ENCODE measurements at regions not wholly inside any gene's neighbourhood (a gene's known extent, or its start where the extent isn't known, plus 50 kb on each side); places are given as distances from the start of the nearest gene placed in this dataset.

- Mint-ChIP-seq H3K4me1 (no peaks in the 10 kb centered on the region), H3K27me3 (peaks cover 37% of the 10 kb centered on the region)
- no peak for ATAC-seq
Measured at GRCh38 chr9:90085633-90086032, 480.8 kb downstream of the GADD45G start.

DNA sequence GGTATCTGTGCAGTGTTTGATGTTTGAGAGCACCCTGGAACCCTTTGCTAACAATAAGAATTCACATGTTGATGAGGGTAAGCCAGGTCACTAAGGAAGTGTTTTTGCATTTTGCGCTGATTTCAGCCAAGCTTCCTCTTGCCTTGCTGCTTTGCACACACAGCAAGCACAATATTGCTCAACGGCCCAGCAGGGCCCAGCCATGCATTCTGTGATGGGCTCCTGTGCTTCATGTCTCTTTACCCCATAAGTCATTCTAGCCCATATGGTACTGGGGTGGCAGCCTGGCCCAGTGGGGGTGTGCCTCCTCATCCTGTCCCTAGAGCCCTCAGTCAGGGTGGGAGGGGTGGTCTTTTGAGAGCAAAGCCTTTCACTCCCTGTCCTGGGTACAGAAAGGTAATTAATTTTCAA lies 481.3 kb downstream of the GADD45G start:
- no peaks in the 10 kb centered on the region for H3K9me3 ChIP-seq (ENCODE audit: control insufficient read depth, low read length, poor library complexity, severe bottlenecking)
- Mint-ChIP-seq H3K27me3 (peaks cover 33% of the 10 kb centered on the region), H3K4me1 (no peaks in the 10 kb centered on the region), H3K27ac (no peak overlapping the region), H3K4me3 (no peak overlapping the region), H3K36me3 (ENCODE audit: low read depth) (no peaks in the 10 kb centered on the region)
- DNase-seq: no peak
- ATAC-seq: no peak

More at GRCh38 chr9:90085633-90086032, 480.8 kb downstream of the GADD45G start:
- no peak overlapping the region for H3K27ac Mint-ChIP-seq
- no peaks in the 10 kb centered on the region for H3K9me3 ChIP-seq (ENCODE audit: control insufficient read depth, low read length, poor library complexity, severe bottlenecking)
- DNase-seq: no peak
- no peaks in the 10 kb centered on the region for H3K36me3 Mint-ChIP-seq (ENCODE audit: low read depth)
- no peak overlapping the region for H3K4me3 Mint-ChIP-seq

- no peaks in the 10 kb centered on the region for H3K9me3 ChIP-seq (ENCODE audit: control insufficient read depth, low read length, poor library complexity, severe bottlenecking)
- ATAC-seq (no peak), DNase-seq (no peak)
- Mint-ChIP-seq H3K4me1 (peaks cover 12% of the 10 kb centered on the region), H3K27ac (no peak overlapping the region), H3K36me3 (ENCODE audit: low read depth) (no peaks in the 10 kb centered on the region), H3K4me3 (no peak overlapping the region), H3K27me3 (peaks cover 39% of the 10 kb centered on the region)
Measured at GRCh38 chr9:90088434-90088833, 483.6 kb downstream of the GADD45G start.

- no peaks in the 10 kb centered on the region for H3K36me3 Mint-ChIP-seq (ENCODE audit: low read depth)
- peaks cover 42% of the 10 kb centered on the region for H3K27me3 Mint-ChIP-seq
- ATAC-seq (no peak), DNase-seq (no peak)
- H3K27ac Mint-ChIP-seq: no peak overlapping the region
- H3K4me3 Mint-ChIP-seq: no peak overlapping the region
- H3K4me1 Mint-ChIP-seq: peaks cover 16% of the 10 kb centered on the region
- no peaks in the 10 kb centered on the region for H3K9me3 ChIP-seq (ENCODE audit: control insufficient read depth, low read length, poor library complexity, severe bottlenecking)
Measured at GRCh38 chr9:90088856-90089255, 484.0 kb downstream of the GADD45G start.

- H3K4me1 Mint-ChIP-seq: peaks cover 16% of the 10 kb centered on the region
- H3K4me3 Mint-ChIP-seq: no peak overlapping the region
- no peak for ATAC-seq
- DNase-seq: no peak
- peaks cover 41% of the 10 kb centered on the region for H3K27me3 Mint-ChIP-seq
- H3K36me3 Mint-ChIP-seq (ENCODE audit: low read depth): no peaks in the 10 kb centered on the region
- no peaks in the 10 kb centered on the region for H3K9me3 ChIP-seq (ENCODE audit: control insufficient read depth, low read length, poor library complexity, severe bottlenecking)
- no peak overlapping the region for H3K27ac Mint-ChIP-seq
Measured at GRCh38 chr9:90090997-90091396, 486.2 kb downstream of the GADD45G start.

- Mint-ChIP-seq H3K4me3 (peak overlapping the region; percentile 49), H3K27ac (peak overlapping the region; percentile 34), H3K27me3 (peaks cover 40% of the 10 kb centered on the region), H3K4me1 (peaks cover 16% of the 10 kb centered on the region), H3K36me3 (ENCODE audit: low read depth) (no peaks in the 10 kb centered on the region)
- peak; percentile 60 for ATAC-seq
- H3K9me3 ChIP-seq (ENCODE audit: control insufficient read depth, low read length, poor library complexity, severe bottlenecking): no peaks in the 10 kb centered on the region
- no peak for DNase-seq
Measured at GRCh38 chr9:90092508-90092907, 487.7 kb downstream of the GADD45G start.

- ATAC-seq: no peak
- peak overlapping the region; percentile 39 for H3K4me3 Mint-ChIP-seq
- no peaks in the 10 kb centered on the region for H3K36me3 Mint-ChIP-seq (ENCODE audit: low read depth)
- peaks cover 28% of the 10 kb centered on the region for H3K27me3 Mint-ChIP-seq
- no peaks in the 10 kb centered on the region for H3K9me3 ChIP-seq (ENCODE audit: control insufficient read depth, low read length, poor library complexity, severe bottlenecking)
- H3K27ac Mint-ChIP-seq: no peak overlapping the region
- DNase-seq: no peak
- peaks cover 16% of the 10 kb centered on the region for H3K4me1 Mint-ChIP-seq
Measured at GRCh38 chr9:90095682-90096081, 490.9 kb downstream of the GADD45G start.

DNA sequence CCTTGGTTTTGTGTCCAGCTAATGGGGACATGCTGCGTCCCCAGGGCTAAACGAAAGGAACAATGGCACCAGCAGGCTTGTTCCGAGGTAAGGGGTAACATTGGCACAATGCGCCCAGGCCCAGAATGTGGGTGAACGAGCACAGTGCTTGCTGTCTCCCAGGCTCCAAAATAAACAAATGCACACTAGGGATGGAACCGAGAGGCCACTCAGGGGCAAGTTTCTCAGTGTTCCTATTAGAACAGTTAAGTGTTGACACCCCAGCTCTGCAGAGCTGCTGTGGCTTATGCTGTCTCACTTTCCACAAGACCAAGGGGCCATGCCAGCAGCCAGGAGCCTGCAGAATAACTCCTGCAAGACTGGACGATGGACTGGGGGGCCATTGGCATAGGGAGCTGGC lies 492.4 kb downstream of the GADD45G start:
- H3K27me3 Mint-ChIP-seq: peaks cover 20% of the 10 kb centered on the region
- H3K36me3 Mint-ChIP-seq (ENCODE audit: low read depth): no peaks in the 10 kb centered on the region
- H3K9me3 ChIP-seq (ENCODE audit: control insufficient read depth, low read length, poor library complexity, severe bottlenecking): no peaks in the 10 kb centered on the region
- H3K27ac Mint-ChIP-seq: no peak overlapping the region
- no peak overlapping the region for H3K4me3 Mint-ChIP-seq
- DNase-seq (no peak), ATAC-seq (no peak)
- peaks cover 14% of the 10 kb centered on the region for H3K4me1 Mint-ChIP-seq

DNA sequence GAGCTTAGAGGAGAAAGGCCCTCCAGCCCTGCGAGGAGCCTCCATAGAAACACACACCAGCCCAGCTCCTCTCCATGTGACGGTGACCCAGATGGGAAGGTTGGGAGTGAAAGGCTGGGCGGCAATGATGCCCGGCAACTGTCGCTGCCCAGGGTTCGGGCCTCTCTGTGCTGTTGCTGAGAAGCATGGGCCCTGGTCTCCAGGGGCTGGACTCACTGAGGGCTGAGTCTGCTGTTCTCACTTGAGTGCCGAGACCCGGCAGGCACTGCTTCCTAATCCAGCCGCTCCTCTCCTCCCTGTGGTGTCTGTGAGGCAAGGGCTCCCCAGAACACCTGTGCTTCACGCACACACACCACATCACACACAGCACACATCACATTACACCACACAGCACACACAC lies 493.6 kb downstream of the GADD45G start:
- H3K9me3 ChIP-seq (ENCODE audit: control insufficient read depth, low read length, poor library complexity, severe bottlenecking): no peaks in the 10 kb centered on the region
- DNase-seq (no peak), ATAC-seq (no peak)
- Mint-ChIP-seq H3K4me1 (peaks cover 9% of the 10 kb centered on the region), H3K27me3 (peaks cover 12% of the 10 kb centered on the region), H3K27ac (no peak overlapping the region), H3K4me3 (no peak overlapping the region), H3K36me3 (ENCODE audit: low read depth) (no peaks in the 10 kb centered on the region)

DNA sequence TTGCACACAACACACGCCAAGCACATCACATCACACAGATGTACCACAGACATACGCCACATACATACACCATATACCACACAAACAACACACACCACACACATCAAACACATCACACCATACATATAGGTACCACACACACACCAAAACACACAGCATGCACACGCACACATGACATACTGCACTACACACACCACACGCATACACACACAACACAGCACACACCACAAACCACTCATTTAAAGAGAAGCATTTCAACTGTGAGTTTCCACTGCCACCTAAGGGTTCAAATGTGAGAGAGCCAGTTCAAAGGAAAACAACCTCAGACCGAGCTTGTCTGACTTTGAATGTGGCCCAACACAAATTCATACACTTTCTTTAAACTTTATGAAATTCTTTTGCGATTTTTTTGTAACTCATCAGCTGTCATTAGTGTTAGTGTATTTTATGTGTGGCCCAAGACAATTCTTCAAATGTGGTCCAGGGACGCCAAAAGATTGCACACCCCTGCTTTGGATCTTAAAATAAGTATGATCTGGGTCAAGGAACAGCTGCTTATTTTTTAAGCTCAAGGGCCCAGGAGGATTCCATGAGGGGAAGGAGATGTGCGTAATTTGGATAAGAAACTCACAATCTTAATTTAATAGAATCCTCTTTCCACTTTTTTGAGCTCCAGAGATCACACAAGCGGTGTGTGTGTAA lies 494.6 kb downstream of the GADD45G start:
- no peak for ATAC-seq
- Mint-ChIP-seq H3K27ac (no peak overlapping the region), H3K36me3 (ENCODE audit: low read depth) (no peaks in the 10 kb centered on the region), H3K4me3 (no peak overlapping the region), H3K27me3 (peaks cover 7% of the 10 kb centered on the region), H3K4me1 (peaks cover 4% of the 10 kb centered on the region)
- no peaks in the 10 kb centered on the region for H3K9me3 ChIP-seq (ENCODE audit: control insufficient read depth, low read length, poor library complexity, severe bottlenecking)
- DNase-seq: no peak

DNA sequence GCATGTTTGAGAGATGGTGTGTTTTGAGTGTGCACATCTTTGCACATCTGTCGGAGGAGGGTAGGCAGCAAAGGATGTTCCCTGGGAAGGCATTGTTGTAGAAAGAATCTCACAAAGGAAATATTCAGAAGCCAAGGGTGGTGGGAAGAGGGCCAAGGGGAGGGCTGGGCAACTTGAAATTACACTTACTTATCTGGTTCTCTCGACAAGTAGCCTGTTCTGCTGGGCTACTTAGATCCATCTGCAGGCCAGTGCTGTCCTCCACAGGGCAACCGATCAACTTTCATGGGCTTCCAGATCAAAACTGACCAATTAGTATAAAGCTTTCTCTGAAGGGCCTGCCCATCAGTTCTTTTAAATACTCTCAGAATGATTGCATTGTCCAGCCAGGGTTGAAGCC lies 495.2 kb downstream of the GADD45G start:
- ATAC-seq (no peak), DNase-seq (no peak)
- Mint-ChIP-seq H3K4me3 (no peak overlapping the region), H3K27me3 (peaks cover 7% of the 10 kb centered on the region), H3K4me1 (peaks cover 4% of the 10 kb centered on the region), H3K27ac (no peak overlapping the region), H3K36me3 (ENCODE audit: low read depth) (no peaks in the 10 kb centered on the region)
- H3K9me3 ChIP-seq (ENCODE audit: control insufficient read depth, low read length, poor library complexity, severe bottlenecking): no peaks in the 10 kb centered on the region

GRCh38 chr9:90102292-90102901 lies 497.6 kb downstream of the GADD45G start:
- H3K9me3 ChIP-seq (ENCODE audit: control insufficient read depth, low read length, poor library complexity, severe bottlenecking): no peaks in the 10 kb centered on the region
- no peak overlapping the region for H3K4me3 Mint-ChIP-seq
- peaks cover 4% of the 10 kb centered on the region for H3K4me1 Mint-ChIP-seq
- peak; percentile 49 to 64 (median 56) for DNase-seq
- H3K36me3 Mint-ChIP-seq (ENCODE audit: low read depth): no peaks in the 10 kb centered on the region
- ATAC-seq: peak; percentile 100
- H3K27me3 Mint-ChIP-seq: no peaks in the 10 kb centered on the region
- H3K27ac Mint-ChIP-seq: peak overlapping the region; percentile 57

DNA sequence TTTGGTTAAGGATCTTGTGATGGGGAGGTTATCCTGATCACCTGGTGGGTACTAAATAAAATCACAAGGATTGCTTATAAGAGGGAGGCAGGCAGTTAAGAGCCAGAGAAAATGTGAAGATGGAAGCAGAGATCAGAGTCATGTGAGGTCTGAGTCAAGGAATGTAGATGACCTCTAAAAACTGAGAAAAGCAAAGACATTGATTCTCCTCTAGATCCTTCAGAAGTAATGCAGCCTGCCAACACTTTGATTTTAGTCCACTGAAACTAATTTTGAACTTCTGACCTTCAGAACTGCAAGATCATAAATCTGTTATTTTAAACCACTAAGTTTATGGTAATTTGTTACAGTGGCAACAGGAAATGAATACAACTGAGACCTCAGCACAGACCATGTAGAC lies 499.0 kb downstream of the GADD45G start:
- Mint-ChIP-seq H3K27ac (no peak overlapping the region), H3K36me3 (ENCODE audit: low read depth) (peaks cover 2% of the 10 kb centered on the region), H3K27me3 (peaks cover 8% of the 10 kb centered on the region), H3K4me3 (no peak overlapping the region), H3K4me1 (peaks cover 8% of the 10 kb centered on the region)
- ATAC-seq: no peak
- no peak for DNase-seq
- no peaks in the 10 kb centered on the region for H3K9me3 ChIP-seq (ENCODE audit: control insufficient read depth, low read length, poor library complexity, severe bottlenecking)

GRCh38 chr9:90105773-90106172 lies 501.0 kb downstream of the GADD45G start:
- H3K27me3 Mint-ChIP-seq: peaks cover 8% of the 10 kb centered on the region
- DNase-seq (no peak), ATAC-seq (no peak)
- H3K4me3 Mint-ChIP-seq: no peak overlapping the region
- H3K27ac Mint-ChIP-seq: no peak overlapping the region
- no peaks in the 10 kb centered on the region for H3K9me3 ChIP-seq (ENCODE audit: control insufficient read depth, low read length, poor library complexity, severe bottlenecking)
- peaks cover 8% of the 10 kb centered on the region for H3K4me1 Mint-ChIP-seq
- H3K36me3 Mint-ChIP-seq (ENCODE audit: low read depth): peaks cover 2% of the 10 kb centered on the region
